Neural progenitor cell (in vitro differentiated cells): ENCODE measurements at regions not wholly inside any gene's neighbourhood (a gene's known extent, or its start where the extent isn't known, plus 50 kb on each side); places are given as distances from the start of the nearest gene placed in this dataset.

Experiments
- EZH2 ChIP-seq: fragments of 200-600 bp; sonication (generic); IDR thresholded peaks from 2 replicates; pipeline ENCODE4 v1.6.1; 2017; ENCODE audit warnings: antibody characterized with exemption, mild to moderate bottlenecking, moderate library complexity
- EZH2phosphoT487 ChIP-seq: fragments of 200-600 bp; sonication (generic); IDR thresholded peaks from 2 replicates; pipeline ENCODE4 v1.6.1; 2017; ENCODE audit warnings: antibody characterized with exemption
- TF ChIP-seq, protein P1 (sequence below): fragments of 200-600 bp; sonication (generic); IDR thresholded peaks from 2 replicates; pipeline ENCODE4 v1.5.1; 2017; ENCODE audit warnings: antibody characterized with exemption, mild to moderate bottlenecking

DNA sequence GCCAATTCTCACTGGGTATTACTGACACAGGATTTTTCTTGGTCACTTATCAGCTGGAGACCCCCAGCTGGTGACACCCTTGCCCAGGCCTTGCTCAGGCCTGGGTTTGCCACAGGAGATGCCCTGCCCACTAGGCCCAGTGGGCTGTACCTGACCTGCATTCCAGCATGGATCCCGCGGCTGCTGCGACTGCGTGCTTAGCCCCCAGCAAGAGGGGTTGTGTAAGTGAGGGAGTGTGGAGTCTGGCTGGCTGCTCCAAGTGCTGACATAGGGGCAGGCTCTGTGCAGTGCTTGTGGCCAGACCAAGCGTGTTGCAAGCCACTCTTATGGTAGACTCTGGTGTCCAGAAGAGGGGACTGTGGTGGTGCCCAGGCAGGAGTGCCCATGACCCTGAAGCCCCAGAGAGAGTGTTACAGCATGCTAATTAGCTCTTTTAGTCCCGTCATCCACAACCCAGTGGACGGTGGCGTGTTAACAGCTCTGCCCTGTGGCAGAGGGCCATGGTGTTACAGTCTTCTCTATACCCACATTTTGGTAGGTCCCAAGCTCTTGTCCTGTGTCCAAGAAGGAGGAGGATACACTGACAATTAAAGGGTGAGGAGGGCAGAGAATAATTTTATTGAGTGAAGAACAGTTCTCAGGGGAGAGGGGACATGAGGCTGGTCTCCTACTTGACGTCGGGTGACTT, 491.7 kb upstream of the MEIS1 start:
- TF ChIP-seq EZH2 (no peak), EZH2phosphoT487 (no peak)
- TF ChIP-seq, protein P1, sequence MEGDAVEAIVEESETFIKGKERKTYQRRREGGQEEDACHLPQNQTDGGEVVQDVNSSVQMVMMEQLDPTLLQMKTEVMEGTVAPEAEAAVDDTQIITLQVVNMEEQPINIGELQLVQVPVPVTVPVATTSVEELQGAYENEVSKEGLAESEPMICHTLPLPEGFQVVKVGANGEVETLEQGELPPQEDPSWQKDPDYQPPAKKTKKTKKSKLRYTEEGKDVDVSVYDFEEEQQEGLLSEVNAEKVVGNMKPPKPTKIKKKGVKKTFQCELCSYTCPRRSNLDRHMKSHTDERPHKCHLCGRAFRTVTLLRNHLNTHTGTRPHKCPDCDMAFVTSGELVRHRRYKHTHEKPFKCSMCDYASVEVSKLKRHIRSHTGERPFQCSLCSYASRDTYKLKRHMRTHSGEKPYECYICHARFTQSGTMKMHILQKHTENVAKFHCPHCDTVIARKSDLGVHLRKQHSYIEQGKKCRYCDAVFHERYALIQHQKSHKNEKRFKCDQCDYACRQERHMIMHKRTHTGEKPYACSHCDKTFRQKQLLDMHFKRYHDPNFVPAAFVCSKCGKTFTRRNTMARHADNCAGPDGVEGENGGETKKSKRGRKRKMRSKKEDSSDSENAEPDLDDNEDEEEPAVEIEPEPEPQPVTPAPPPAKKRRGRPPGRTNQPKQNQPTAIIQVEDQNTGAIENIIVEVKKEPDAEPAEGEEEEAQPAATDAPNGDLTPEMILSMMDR = no peak
